ENCODE measurements at regions not wholly inside any gene's neighbourhood (a gene's known extent, or its start where the extent isn't known, plus 50 kb on each side); places are given as distances from the start of the nearest gene placed in this dataset.
"Not testable (repeated sequence)": the region's sequence is repeated elsewhere in the genome, so short reads cannot be mapped to it uniquely, and the experiment has no call there.

DNA sequence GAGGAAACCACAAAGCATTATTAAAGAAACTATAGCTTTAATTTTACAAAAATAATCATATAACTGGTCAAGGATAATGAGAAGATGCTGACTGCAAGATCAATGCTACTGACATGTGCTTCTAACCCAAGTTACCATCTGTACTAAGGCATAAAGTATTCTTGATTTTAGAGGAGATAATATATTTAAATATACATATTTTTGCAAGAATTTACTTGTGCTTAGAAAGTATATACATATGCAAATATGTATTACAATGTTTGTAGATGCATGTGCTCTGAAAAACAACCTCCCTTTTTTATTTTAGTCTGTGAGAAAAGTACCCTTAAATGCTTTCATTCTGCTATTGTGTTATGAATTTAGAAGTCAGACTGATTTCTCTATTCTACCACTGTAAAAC, 740.7 kb upstream of the SLIT2 start:
- DNase-seq (ENCODE audit: low read depth), result no peak

DNA sequence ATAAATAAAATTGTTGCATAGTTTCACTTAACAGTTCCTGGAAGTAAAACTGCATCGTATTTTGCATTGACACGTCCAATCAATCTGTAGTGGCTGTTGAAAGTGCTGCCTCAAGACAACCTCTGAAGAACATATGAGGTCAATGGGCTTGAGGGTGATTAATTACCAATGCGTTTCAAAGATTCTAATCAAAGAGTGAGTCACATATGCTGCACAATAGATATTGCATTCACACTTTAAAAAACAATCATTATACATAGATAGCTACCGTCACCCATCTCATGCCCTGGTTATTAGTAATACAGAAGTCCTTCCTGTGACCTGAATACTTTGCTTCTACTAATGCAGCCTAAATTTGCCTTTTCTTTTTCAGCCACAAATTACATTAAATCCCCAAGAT, 743.3 kb upstream of the SLIT2 start:
- no peak for DNase-seq (ENCODE audit: low read depth)

DNA sequence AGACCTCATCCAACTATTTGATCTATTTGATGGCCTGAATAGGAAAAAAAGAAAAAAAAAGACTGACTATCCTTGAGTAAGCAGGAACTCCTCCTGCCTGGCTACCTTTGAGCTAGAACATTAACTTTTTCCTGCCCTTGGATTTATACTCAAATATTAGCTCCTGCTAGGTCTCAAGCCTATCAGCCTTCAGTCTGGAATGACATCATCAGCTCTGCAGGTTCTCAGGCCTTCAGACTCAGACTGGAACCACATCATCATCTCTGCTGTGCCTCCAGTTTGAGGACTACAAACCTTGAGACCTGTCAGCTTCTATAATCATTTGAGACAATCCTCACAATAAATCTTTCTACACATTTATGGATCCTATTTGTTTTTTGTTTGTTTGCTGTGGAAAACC, 754.0 kb upstream of the SLIT2 start:
- no peak for DNase-seq (ENCODE audit: low read depth)

DNA sequence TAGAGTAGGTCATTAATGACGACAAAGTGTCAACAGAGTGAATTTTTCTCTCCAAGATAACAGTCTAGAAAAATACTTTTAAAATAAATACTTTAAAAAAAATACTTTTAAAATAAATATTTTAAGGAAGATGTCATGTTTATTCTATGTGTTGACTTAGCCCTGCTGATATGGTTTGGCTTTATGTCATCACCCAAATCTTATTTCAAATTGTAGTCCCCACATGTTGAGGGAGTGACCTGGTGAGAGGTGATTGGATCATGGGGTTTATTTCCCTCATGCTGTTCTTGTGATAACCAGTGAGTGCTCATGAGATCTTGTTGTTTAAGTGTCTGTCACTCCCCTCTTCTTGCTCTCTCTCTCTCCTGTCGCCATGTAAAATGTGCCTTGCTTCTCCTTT, 754.9 kb upstream of the SLIT2 start:
- no peak for DNase-seq (ENCODE audit: low read depth)

DNA sequence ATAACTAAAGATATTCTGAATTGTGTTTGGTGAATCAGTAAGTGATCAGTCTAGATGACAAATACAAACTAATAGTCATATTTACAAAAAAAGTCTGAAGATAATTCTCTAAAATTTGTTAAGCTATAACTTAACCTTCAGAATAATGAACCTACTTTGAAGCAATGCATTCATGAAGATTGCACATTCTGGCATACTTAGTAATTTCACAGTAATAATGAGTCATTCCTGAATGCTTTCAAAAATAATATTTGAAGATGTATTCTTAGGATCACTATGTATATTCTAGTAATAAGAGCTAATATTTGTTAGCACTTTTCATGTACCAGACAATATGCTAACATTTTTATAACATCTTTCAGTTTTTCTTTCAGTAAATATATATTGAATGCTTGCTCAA, 756.7 kb upstream of the SLIT2 start:
- DNase-seq (ENCODE audit: low read depth), result no peak

DNA sequence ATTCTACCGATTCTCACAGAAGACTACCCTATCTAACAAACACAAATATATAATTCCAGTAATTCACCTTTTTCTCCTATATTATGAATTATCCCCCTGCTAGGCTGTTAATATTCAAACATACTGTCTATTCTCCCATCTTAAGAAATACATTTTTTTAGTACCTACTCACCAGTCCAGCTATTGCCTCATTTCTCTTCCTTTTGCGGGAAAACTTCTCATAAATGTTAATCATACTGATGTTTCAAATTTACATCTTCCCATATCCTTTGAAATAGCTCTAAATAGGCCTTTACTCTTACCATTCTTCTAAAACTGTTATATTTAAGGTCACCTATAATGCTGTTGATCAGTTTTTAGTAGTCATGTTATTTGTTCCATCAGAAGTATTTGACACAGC, 759.1 kb upstream of the SLIT2 start:
- no peak for DNase-seq (ENCODE audit: low read depth)

DNA sequence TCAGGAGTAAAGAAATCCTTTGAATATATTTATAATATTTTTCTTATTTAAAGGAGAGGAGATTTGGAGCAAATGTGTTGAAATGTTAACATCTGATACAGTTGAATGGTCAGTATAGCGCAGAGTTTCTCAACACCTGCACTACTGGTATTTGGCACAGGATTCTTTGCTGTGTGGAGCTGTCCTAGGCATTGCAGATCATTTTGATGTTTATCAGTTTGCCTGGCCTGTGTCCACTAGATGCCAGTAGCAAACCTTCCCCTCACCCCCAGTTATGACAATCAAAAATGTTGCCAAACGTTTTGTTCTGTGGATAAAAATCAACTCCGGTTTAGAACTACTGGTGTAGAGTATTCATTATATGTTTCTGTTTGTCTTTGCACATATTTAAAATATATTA, 765.3 kb upstream of the SLIT2 start:
- no peak for DNase-seq (ENCODE audit: low read depth)

DNA sequence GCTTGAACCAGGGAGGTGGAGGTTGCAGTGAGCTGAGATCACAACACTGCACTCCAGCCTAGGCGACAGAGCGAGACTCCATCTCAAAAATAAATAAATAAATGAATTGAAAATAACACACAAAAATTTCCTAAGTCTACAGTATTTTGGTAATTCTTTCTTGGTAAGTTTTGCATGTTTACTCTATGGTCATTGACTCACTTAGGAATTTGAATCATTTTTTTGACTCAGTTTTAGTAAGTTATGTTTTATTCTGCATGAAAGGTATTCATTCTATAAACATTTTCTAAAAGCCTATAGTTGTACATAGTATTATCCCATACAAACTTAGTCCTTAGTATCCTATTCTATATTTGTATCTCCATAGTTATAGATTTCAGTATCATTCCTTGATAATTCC, 772.9 kb upstream of the SLIT2 start:
- DNase-seq (ENCODE audit: low read depth), result no peak

DNA sequence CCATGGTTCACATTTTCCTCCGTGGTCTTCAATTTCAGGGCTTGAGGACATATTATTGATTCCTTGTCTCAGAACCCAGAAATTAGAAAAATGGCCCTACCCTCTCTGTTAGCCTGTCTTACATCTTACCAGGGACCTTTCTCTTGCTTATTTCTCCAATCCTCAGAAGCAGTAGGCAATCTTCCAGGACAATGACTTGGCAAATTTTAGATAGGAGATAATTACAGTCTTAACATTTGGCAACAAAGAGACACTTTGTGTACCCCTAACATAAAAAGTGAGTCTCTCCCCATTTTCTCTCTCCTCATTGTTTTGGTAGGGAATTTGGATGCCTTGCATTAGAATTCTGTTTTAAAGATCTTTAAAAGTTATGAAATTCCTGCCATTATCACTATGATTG, 778.1 kb upstream of the SLIT2 start:
- DNase-seq (ENCODE audit: low read depth), result no peak

DNA sequence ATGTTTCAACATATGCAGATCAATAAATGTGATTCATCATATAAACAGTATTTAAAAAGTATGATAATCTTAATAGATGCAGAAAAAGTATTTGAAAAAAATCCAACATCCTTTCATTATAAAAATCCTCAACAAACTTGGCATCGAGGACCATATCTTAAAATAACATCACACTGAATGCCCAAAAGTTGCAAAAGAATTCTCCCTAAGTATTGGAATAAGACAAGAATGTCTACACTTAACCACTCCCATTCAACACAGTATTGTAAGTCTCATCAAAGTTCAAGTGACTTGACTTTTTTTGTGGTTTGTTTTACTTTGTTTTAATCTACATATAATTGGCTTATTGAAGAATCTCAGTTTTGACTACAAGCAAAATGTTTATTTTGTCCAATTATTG, 779.0 kb upstream of the SLIT2 start:
- no peak for DNase-seq (ENCODE audit: low read depth)

DNA sequence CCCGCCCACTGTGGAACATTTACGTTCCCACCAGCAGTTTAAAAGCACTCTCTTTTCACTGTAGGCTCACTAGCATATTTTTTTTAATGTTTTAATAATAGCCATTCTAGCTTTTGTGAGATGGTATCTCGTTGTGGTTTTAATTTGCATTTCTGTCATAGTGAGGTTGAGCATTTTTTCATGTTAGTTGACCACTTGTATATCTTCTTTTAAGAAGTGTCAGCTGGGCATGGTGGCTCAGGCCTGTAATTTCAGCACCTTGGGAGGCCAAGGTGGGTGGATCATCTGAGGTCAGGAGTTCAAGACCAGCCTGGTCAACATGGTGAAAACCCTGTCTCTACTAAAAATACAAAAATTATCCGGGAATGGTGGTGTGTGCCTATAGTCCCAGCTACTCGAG, 781.7 kb upstream of the SLIT2 start:
- DNase-seq (ENCODE audit: low read depth), result not testable (repeated sequence)

DNA sequence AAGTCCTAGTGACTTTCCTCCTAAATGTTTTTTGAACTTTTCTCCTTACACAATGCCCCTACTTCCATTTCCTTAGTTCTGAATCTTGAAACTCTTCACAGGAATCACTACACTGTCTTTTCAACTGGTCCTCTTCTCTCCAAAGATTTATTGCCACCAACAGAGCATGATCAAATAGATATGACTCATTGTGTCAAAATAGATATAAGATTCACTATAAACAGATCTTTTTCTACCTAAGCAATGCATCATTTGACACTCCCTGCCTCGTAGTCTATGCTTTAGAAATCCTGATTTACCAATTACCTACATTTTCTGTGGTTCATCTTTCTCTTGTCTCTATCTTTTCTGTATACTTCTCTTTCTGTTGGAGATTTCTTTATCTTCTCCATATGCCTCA, 789.6 kb upstream of the SLIT2 start:
- no peak for DNase-seq (ENCODE audit: low read depth)

DNA sequence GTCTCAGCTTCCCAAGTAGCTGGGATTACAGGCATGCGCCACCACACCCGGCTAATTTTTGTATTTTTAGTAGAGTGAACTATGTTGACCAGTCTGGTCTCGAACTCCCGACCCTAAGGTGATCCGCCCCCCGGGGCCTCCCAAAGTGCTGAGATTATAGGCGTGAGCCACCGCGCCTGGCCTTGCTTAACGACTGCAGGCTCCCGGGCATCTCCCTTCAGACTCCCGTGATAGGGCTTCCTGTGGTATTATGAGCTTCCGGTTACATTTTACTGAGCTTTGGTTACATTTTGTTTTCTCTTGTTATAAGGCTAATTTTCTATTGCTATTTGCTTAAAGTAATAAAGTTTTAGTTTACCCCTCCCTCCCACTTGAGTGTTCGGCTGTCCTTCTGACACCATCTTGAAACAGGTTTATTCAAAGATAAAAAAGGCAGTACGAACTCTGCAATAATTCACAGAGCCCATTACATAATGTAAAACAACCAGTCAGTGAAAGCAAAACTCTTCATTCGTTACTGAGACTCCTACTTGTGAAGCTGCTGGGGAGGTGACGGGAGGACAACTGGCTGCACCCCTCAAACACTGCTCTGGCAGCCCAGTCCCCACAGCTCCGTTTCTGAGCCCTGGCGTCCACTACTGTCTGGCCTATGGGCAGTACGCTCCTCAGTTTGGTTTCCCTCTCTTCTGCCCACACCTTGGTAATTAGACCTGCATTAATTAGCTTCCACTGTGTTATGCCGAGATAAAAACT, 795.7 kb upstream of the SLIT2 start:
- DNase-seq (ENCODE audit: low read depth), result no peak

DNA sequence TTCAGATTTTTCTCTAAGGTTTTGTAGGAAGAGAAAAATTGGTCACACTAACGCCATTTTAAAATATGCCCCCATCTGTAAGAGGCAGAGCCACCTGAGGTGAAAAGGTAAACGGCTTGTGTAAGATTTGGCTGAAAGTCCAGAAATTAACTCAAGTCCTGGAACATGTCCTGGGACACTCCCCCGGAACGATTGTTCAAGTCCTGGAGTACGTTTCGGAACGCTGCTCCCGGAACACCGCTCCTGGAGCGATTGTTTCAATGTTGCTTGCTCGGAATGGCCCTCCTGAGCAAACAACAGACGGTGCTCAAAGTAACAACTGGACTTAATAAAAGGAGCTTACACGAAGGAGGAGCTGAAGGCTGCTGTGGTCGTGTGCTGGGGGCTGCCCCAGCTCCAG, 796.5 kb upstream of the SLIT2 start:
- no peak for DNase-seq (ENCODE audit: low read depth)

DNA sequence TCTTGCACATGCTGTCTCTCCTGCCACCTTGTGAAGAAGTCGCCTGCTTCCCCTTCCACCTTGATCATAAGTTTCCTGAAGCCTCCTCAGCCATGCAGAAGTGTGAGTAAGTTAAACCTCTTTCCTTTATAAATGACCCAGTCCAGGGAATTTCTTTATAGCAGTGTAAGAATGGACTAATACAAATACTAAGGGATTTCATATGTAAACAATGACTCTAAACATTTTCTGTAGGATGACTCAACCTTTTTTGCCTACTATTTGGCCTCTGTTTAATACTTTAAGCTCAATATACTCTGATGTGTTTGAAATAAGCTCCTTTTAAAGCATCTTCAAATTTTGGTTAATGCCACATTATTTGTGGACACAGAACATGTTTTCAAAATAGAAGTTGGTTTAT, 813.5 kb upstream of the SLIT2 start:
- DNase-seq (ENCODE audit: low read depth), result no peak

DNA sequence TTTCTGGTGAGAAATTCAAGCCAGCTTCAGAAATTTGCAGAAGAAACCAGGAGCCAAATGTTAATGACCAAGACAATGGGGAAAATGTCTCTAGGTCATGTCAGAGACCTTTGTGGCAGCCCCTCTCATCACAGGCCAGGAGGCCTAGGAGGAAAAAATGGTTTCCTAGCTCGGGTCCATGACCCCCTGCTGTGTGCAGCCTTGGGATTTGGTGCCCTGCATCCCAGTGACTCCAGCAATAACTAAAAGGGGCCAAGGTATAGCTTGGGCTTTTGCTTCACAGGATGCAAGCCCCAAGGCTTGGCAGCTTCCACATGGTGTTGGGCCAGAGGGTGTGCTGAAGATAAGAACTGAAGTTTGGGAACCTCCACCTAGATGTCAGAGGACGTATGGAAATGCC, 814.7 kb upstream of the SLIT2 start:
- no peak for DNase-seq (ENCODE audit: low read depth)

DNA sequence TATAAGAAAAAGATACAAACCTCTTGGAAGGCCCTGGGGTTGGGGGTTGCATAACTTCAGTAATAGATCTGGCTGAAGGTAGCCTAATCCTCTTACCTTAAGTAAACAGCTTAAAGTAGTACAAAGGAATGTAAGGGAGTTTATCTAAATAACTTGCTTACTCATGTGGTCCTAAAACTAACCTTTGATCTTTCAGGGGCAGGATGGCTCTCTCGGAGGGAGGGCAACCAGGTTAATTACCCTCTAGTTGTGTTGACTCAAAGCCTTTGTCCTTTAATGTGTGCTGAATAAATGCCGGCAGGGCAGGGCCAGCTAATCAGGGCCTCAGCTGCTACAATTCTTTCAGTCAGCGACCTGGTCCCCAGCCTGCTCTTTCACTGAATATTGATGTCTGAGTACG, 822.0 kb upstream of the SLIT2 start:
- no peak for DNase-seq (ENCODE audit: low read depth)

DNA sequence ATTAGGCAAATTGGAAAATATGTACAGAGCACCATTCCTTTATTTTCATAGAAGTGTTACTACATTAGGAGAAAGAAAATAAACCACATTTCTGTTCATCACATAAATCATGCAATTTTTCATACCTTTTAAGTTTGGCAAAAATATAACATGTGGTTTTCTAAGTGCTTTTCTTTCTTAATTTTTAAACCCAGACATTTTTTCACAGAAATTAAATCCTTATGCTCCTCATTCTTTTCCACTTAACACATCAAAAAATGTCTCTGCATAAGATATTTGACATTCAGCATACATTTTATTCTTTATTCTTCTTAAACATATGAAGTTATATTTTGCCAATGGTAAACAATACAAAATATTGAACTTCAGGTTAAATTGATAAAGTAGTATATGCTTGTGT, 826.6 kb upstream of the SLIT2 start:
- no peak for DNase-seq (ENCODE audit: low read depth)

DNA sequence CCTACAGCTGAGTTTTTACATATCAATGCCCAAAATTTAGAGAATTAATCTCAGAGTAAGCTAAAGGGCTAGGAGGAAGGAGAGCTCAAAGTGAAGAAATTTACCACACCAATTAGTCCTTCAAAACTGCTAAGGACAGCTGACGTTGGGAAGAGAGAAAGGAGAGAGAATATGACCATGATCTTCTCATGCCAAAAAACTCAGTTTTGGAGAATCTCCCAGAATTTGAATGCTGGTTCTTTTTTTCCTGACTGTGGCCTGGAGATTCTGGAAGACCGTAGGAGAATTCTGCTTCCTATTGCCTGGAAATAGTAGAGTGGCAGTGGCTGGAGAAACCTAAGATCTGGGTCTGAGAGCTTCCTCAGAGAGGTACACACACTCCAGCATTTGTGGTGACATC, 834.4 kb upstream of the SLIT2 start:
- DNase-seq (ENCODE audit: low read depth), result no peak

DNA sequence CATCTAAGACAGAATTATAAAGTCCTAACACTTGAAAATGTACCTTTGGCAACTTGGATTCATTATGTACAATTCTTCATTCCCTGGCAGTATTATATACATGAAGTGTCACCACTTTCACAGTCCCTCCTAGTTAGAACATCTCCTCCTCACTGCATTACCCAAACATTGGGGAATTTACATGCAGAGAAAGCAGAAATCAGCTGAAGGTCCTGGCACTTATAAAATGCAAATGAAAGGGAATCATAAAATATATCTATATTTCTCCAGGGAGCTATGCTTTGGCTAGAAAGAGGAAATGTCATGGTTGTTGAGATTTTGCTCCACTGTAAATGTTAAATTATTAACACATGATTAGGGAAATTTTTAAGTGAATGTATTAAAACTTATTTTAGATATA, 835.6 kb upstream of the SLIT2 start:
- no peak for DNase-seq (ENCODE audit: low read depth)

DNA sequence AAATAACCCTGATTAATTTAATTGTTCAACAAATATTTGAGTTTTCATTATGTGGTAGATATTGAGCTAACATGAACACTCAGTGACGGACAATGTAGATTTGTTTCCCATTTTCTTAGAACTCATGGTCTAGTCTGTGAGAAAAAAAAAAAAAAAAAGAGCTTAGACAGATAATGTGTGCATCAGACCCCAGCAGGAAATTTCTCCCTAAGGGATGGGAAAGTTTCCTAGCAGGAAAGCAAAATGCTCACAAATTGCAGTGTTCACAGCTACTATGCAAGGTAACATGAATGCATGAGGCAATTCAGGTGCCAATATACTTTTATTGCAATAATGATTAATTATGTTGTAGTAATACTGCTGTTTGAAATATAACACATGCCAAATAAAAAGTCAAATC, 843.2 kb upstream of the SLIT2 start:
- no peak for DNase-seq (ENCODE audit: low read depth)

DNA sequence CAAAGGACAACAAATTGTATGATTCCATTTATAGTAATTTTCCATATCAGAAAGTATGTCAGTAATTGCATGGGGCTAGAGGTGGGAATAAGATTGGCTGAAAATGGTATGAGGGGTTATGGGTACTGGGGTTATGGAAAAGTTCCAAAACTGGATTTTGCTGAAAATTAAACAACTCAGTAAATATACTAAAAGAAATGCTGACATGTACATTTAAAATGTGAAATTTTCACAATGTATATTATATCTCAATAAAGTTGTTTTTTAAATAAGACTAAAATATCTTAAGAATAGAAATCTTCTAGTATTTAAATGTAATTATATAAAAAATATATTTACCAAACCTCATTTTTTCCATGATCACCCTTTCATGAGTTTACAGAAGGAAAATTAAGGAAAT, 844.9 kb upstream of the SLIT2 start:
- DNase-seq (ENCODE audit: low read depth), result no peak

DNA sequence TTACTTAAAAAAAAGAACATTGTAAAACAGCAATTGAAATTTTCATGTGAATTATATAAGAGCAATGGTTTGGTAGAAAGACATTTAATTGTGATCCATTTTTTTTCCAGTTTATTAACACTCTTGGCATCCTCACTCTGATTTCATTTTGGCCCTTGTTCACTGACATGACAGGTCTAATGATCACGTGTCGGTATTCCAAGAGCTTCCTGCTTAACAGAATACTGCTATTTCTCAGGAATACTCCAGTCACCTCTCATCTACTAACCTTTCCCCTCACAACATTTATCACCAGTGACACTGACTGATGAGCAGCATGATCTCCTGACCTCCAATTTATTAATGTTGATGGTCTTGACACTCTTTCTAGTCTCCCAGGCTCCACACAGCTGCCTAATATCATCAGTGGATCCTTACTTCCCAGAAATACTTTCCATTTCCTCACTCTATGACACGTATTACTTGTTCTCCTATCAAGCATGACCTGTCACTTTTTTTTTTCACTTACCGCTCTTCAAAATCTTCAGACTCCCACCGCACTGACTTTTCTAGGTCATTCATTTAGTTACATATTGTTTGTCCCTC, 847.8 kb upstream of the SLIT2 start:
- no peak for DNase-seq (ENCODE audit: low read depth)

DNA sequence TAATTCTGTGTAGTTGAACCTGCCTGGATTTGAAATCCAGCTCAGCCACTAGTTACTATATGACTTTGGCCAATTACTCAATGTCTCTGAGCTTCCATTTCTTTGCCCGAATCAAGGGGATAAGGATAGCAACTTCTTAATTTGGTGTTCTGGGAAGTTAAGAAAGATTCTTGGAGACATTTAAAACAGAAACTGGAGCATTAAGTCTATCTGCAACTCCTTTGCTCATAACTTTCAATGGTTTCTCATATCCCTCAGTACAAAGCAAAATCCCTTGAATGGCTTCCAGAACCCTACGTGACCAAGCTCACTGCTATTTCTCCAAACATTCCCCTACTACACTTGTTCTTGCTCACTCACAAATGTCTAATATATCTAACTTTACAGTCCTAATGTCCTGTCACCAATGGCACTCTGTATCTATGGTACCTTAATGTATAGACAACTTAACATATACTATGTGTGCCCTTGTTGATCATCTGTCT, 849.1 kb upstream of the SLIT2 start:
- no peak for DNase-seq (ENCODE audit: low read depth)

Measured in stimulated activated CD8-positive, alpha-beta memory T cell treated with anti-CD3 and anti-CD28 coated beads, Interleukin-4, amount 100 ng/mL, for 24 hours (primary cell).